GM23338 (cell line): ENCODE measurements at regions not wholly inside any gene's neighbourhood (a gene's known extent, or its start where the extent isn't known, plus 50 kb on each side); places are given as distances from the start of the nearest gene placed in this dataset.

Source experiments
- ATAC-seq: fragments of 200-7000 bp; cut with Tn5 transposase; 3 replicates; pipeline ENCODE4 v1.9.1; 2020
- DNase-seq: peaks from one replicate; pipeline ENCODE4 v3.0.0-alpha.2; 2015; ENCODE audit warnings: low spot score
- H2AFZ ChIP-seq: fragments of 200-600 bp; sonication (generic); 2 replicates; pipeline ENCODE4 v1.8.0; 2016; ENCODE audit warnings: antibody characterized with exemption, mild to moderate bottlenecking, moderate library complexity
- H3F3A ChIP-seq: fragments of 200-600 bp; sonication (generic); replicated peaks from 2 replicates; pipeline ENCODE4 v1.8.0; 2017; ENCODE audit warnings: antibody characterized with exemption, mixed run types, low read depth
- H3K27ac ChIP-seq: fragments of 200-600 bp; sonication (generic); 2 replicates; pipeline ENCODE4 v1.6.1; 2016; ENCODE audit warnings: low read depth
- H3K27me3 ChIP-seq: fragments of 200-600 bp; sonication (generic); 2 replicates; pipeline ENCODE4 v1.8.0; 2016; ENCODE audit warnings: mild to moderate bottlenecking, mixed run types, moderate library complexity; ENCODE audit not compliant: insufficient read depth
- H3K36me3 ChIP-seq: fragments of 200-600 bp; sonication (generic); 2 replicates; pipeline ENCODE4 v1.8.0; 2016; ENCODE audit warnings: mild to moderate bottlenecking; ENCODE audit not compliant: insufficient read depth
- H3K4me1 ChIP-seq: fragments of 200-600 bp; sonication (generic); 2 replicates; pipeline ENCODE4 v1.8.0; 2016; ENCODE audit warnings: mild to moderate bottlenecking, moderate library complexity; ENCODE audit not compliant: insufficient read depth
- H3K4me2 ChIP-seq: fragments of 200-600 bp; sonication (generic); 2 replicates; pipeline ENCODE4 v1.7.1; 2017; ENCODE audit warnings: mixed run types
- H3K4me3 ChIP-seq: fragments of 200-600 bp; sonication (generic); 2 replicates; pipeline ENCODE4 v1.6.1; 2016; ENCODE audit warnings: mixed run types
- H3K79me2 ChIP-seq: fragments of 200-600 bp; sonication (generic); replicated peaks from 2 replicates; pipeline ENCODE4 v1.8.0; 2017; ENCODE audit warnings: mild to moderate bottlenecking; ENCODE audit not compliant: insufficient read depth
- H3K9me2 ChIP-seq: fragments of 200-600 bp; sonication (generic); 2 replicates; pipeline ENCODE4 v1.8.0; 2017; ENCODE audit not compliant: insufficient read depth
- H4K20me1 ChIP-seq: fragments of 200-600 bp; sonication (generic); replicated peaks from 2 replicates; pipeline ENCODE4 v1.8.0; 2017; ENCODE audit warnings: mild to moderate bottlenecking; ENCODE audit not compliant: insufficient read depth
- H3K27ac Mint-ChIP-seq: 2 replicates; pipeline ENCODE4 v1.8.0; 2020; ENCODE audit warnings: inconsistent platforms, mild to moderate bottlenecking, moderate library complexity, mixed read lengths
- H3K27me3 Mint-ChIP-seq: 3 replicates; pipeline ENCODE4 v1.8.0; 2022; ENCODE audit warnings: low read depth, mild to moderate bottlenecking, moderate library complexity, mixed read lengths, inconsistent platforms; ENCODE audit not compliant: insufficient read depth, poor library complexity
- H3K36me3 Mint-ChIP-seq: 3 replicates; pipeline ENCODE4 v1.8.0; 2021; ENCODE audit warnings: low read depth, mild to moderate bottlenecking, inconsistent platforms, moderate library complexity, mixed read lengths
- H3K4me1 Mint-ChIP-seq: 3 replicates; pipeline ENCODE4 v1.8.0; 2020; ENCODE audit warnings: mild to moderate bottlenecking, inconsistent platforms, mixed read lengths
- H3K4me3 Mint-ChIP-seq: 3 replicates; pipeline ENCODE4 v1.8.0; 2021; ENCODE audit warnings: moderate library complexity, mild to moderate bottlenecking, inconsistent platforms, mixed read lengths
- H3K9me3 Mint-ChIP-seq: 3 replicates; pipeline ENCODE4 v1.8.0; 2020; ENCODE audit warnings: moderate library complexity, mild to moderate bottlenecking, inconsistent platforms, mixed read lengths
- CREB1 ChIP-seq: fragments of 250-450 bp; sonication (Bioruptor Pico); IDR thresholded peaks from 2 replicates; pipeline ENCODE4 v1.5.0; 2020; ENCODE audit warnings: low read depth, mild to moderate bottlenecking, moderate library complexity
- CTCF ChIP-seq, 2 experiments: fragments of 200-600 bp in 1 of 2; sonication (generic) in 1 of 2; conservative IDR thresholded peaks; 2 replicates each; pipeline versions ENCODE4 v1.5.1 to v1.6.1; 2016 to 2017; ENCODE audit warnings: antibody characterized with exemption in 2 of 2, low read depth in 2 of 2, mild to moderate bottlenecking in 2 of 2, moderate library complexity in 1 of 2
- ETS1 ChIP-seq: IDR thresholded peaks from 2 replicates; pipeline ENCODE4 v1.6.1; 2016; ENCODE audit warnings: antibody characterized with exemption
- EZH2 ChIP-seq: fragments of 200-600 bp; sonication (generic); IDR thresholded peaks from one replicate; pipeline ENCODE4 v1.8.0; 2017; ENCODE audit warnings: antibody characterized with exemption, mild to moderate bottlenecking, low read depth; ENCODE audit not compliant: unreplicated experiment
- EZH2phosphoT487 ChIP-seq: fragments of 200-600 bp; sonication (generic); IDR thresholded peaks from one replicate; pipeline ENCODE4 v1.8.1; 2018; ENCODE audit warnings: antibody characterized with exemption; ENCODE audit not compliant: unreplicated experiment
- NANOG ChIP-seq: IDR thresholded peaks from 2 replicates; pipeline ENCODE4 v1.6.1; 2016; ENCODE audit warnings: antibody characterized with exemption, borderline replicate concordance
- REST ChIP-seq: IDR thresholded peaks from one replicate; pipeline ENCODE4 v1.6.1; 2018; ENCODE audit warnings: antibody characterized with exemption; ENCODE audit not compliant: unreplicated experiment
- STAT1 ChIP-seq: IDR thresholded peaks from one replicate; pipeline ENCODE4 v1.6.1; 2016; ENCODE audit warnings: antibody characterized with exemption; ENCODE audit not compliant: unreplicated experiment
- ZNF114 ChIP-seq: fragments of 250-450 bp; sonication (Bioruptor Pico); IDR thresholded peaks from 2 replicates; pipeline ENCODE4 v1.5.0; 2020; ENCODE audit warnings: mild to moderate bottlenecking, moderate library complexity
- ZNF331 ChIP-seq: fragments of 250-450 bp; sonication (Bioruptor Pico); IDR thresholded peaks from 2 replicates; pipeline ENCODE4 v1.5.0; 2020; ENCODE audit warnings: low read depth, mild to moderate bottlenecking, moderate library complexity
- ZNF462 ChIP-seq: fragments of 250-450 bp; sonication (Bioruptor Pico); IDR thresholded peaks from 2 replicates; pipeline ENCODE4 v1.5.0; 2020; ENCODE audit warnings: mild to moderate bottlenecking, moderate library complexity

- Histone ChIP-seq H4K20me1 (no peaks in the 10 kb centered on the region), H3K4me2 (no peak overlapping the region), H3K27ac (no peak overlapping the region), H3K27me3 (no peaks in the 10 kb centered on the region), H3K4me1 (no peaks in the 10 kb centered on the region), H3K9me2 (no peaks in the 10 kb centered on the region), H3K36me3 (no peaks in the 10 kb centered on the region), H3F3A (no peaks in the 10 kb centered on the region), H3K79me2 (no peaks in the 10 kb centered on the region), H2AFZ (no peak overlapping the region), H3K4me3 (no peak overlapping the region)
- TF ChIP-seq EZH2phosphoT487 (no peak), ETS1 (no peak), CREB1 (CRISPR knock-in tag) (no peak), NANOG (no peak), EZH2 (no peak), ZNF114 (no peak), STAT1 (no peak), REST (no peak), CTCF (conservative IDR thresholded peaks at IDR 0.05; ENCODE audit: low read depth in 2 of 2) (no peak)
- no peaks in the 10 kb centered on the region; the same call in 2 of the 3 replicates for H3K4me1 Mint-ChIP-seq
- ATAC-seq (no peak), DNase-seq (no peak)
- no peak overlapping the region for H3K4me3 Mint-ChIP-seq
- H3K9me3 Mint-ChIP-seq: no peaks in the 10 kb centered on the region; the same call in 2 of the 3 replicates
- H3K27ac Mint-ChIP-seq: 0 out of 2 replicates have a peak overlapping the region, but pooled peaks have one; percentile 36
- H3K36me3 Mint-ChIP-seq: no peaks in the 10 kb centered on the region
- H3K27me3 Mint-ChIP-seq: peaks cover 2% of the 10 kb centered on the region
Measured at GRCh38 chr2:180705551-180705950, 274.9 kb upstream of the UBE2E3 start.

GRCh38 chr2:180705122-180705521 lies 275.3 kb upstream of the UBE2E3 start:
- H3K36me3 Mint-ChIP-seq: no peaks in the 10 kb centered on the region
- H2AFZ ChIP-seq: no peak overlapping the region
- H3K36me3 ChIP-seq: no peaks in the 10 kb centered on the region
- H3K27me3 ChIP-seq: no peaks in the 10 kb centered on the region
- no peaks in the 10 kb centered on the region; the same call in 2 of the 3 replicates for H3K9me3 Mint-ChIP-seq
- H3K4me2 ChIP-seq: no peak overlapping the region
- H3F3A ChIP-seq: no peaks in the 10 kb centered on the region
- H3K27ac ChIP-seq: no peak overlapping the region
- H3K79me2 ChIP-seq: no peaks in the 10 kb centered on the region
- no peak overlapping the region for H3K27ac Mint-ChIP-seq
- no peaks in the 10 kb centered on the region; the same call in 2 of the 3 replicates for H3K4me1 Mint-ChIP-seq
- no peak overlapping the region for H3K4me3 ChIP-seq
- no peaks in the 10 kb centered on the region for H3K4me1 ChIP-seq
- DNase-seq (no peak), ATAC-seq (no peak)
- H3K4me3 Mint-ChIP-seq: no peak overlapping the region
- no peaks in the 10 kb centered on the region for H4K20me1 ChIP-seq
- no peaks in the 10 kb centered on the region for H3K9me2 ChIP-seq
- peaks cover 2% of the 10 kb centered on the region for H3K27me3 Mint-ChIP-seq
- TF ChIP-seq ZNF462 (CRISPR knock-in tag) (no peak), ZNF331 (CRISPR knock-in tag) (no peak)
